ENCODE measurements at regions not wholly inside any gene's neighbourhood (a gene's known extent, or its start where the extent isn't known, plus 50 kb on each side); places are given as distances from the start of the nearest gene placed in this dataset.
"Not testable (repeated sequence)": the region's sequence is repeated elsewhere in the genome, so short reads cannot be mapped to it uniquely, and the experiment has no call there.

GRCh38 chr14:52122163-52122562 lies 53.3 kb upstream of the NID2 start:
- not testable (repeated sequence) for H3K56ac ChIP-seq (ENCODE audit: low read length); H3K9ac ChIP-seq (ENCODE audit: low read length); H2AK5ac ChIP-seq (ENCODE audit: low read length); H3K79me2 ChIP-seq (ENCODE audit: control insufficient read depth, insufficient read depth, low read length); H3K79me1 ChIP-seq (ENCODE audit: low read length); H3K23ac ChIP-seq (ENCODE audit: low read length); H3K4me2 ChIP-seq (ENCODE audit: low read length); DNase-seq; H4K5ac ChIP-seq (ENCODE audit: low read length); H3K18ac ChIP-seq (ENCODE audit: low read length); H3K4ac ChIP-seq (ENCODE audit: low read depth, low read length); H4K8ac ChIP-seq (ENCODE audit: low read depth, low read length); H2BK5ac ChIP-seq (ENCODE audit: low read length); H3K4me1 ChIP-seq (ENCODE audit: control insufficient read depth, low read depth, low read length); H3K36me3 ChIP-seq (ENCODE audit: control insufficient read depth, insufficient read depth, low read length); H2BK15ac ChIP-seq (replicated peaks; ENCODE audit: low read depth); H2BK120ac ChIP-seq (ENCODE audit: low read depth, low read length); H3K27me3 ChIP-seq (ENCODE audit: insufficient read depth, low read length, poor library complexity); H3K27ac ChIP-seq (ENCODE audit: low read depth, low read length); H3K4me3 ChIP-seq (ENCODE audit: low read length)
- WGBS (ENCODE audit: extremely low coverage, insufficient coverage, low lambda C conversion rate) = no CpG with 5 or more reads among the region's 25 CpGs

- Histone ChIP-seq H2AK5ac (ENCODE audit: low read length) (no peak overlapping the region), H3K4ac (ENCODE audit: low read depth, low read length) (no peak overlapping the region), H3K36me3 (ENCODE audit: control insufficient read depth, insufficient read depth, low read length) (no peaks in the 10 kb centered on the region), H3K9ac (ENCODE audit: low read length) (no peak overlapping the region), H3K79me2 (ENCODE audit: control insufficient read depth, insufficient read depth, low read length) (no peaks in the 10 kb centered on the region), H3K4me2 (ENCODE audit: low read length) (no peak overlapping the region), H2BK15ac (replicated peaks; ENCODE audit: low read depth) (no peak overlapping the region), H3K23ac (ENCODE audit: low read length) (no peak overlapping the region), H3K56ac (ENCODE audit: low read length) (no peak overlapping the region), H2BK120ac (ENCODE audit: low read depth, low read length) (no peak overlapping the region), H3K18ac (ENCODE audit: low read length) (no peak overlapping the region), H3K4me3 (ENCODE audit: low read length) (no peak overlapping the region), H3K27me3 (ENCODE audit: insufficient read depth, low read length, poor library complexity) (no peaks in the 10 kb centered on the region), H4K5ac (ENCODE audit: low read length) (no peak overlapping the region), H2BK5ac (ENCODE audit: low read length) (no peak overlapping the region), H3K4me1 (ENCODE audit: control insufficient read depth, low read depth, low read length) (no peaks in the 10 kb centered on the region), H3K79me1 (ENCODE audit: low read length) (no peaks in the 10 kb centered on the region), H3K27ac (ENCODE audit: low read depth, low read length) (no peak overlapping the region), H4K8ac (ENCODE audit: low read depth, low read length) (no peak overlapping the region)
- DNase-seq = no peak
- WGBS (ENCODE audit: extremely low coverage, insufficient coverage, low lambda C conversion rate) = no CpG with 5 or more reads among the region's 5 CpGs
Observed at GRCh38 chr14:52121441-52121840, 52.6 kb upstream of the NID2 start.

DNA sequence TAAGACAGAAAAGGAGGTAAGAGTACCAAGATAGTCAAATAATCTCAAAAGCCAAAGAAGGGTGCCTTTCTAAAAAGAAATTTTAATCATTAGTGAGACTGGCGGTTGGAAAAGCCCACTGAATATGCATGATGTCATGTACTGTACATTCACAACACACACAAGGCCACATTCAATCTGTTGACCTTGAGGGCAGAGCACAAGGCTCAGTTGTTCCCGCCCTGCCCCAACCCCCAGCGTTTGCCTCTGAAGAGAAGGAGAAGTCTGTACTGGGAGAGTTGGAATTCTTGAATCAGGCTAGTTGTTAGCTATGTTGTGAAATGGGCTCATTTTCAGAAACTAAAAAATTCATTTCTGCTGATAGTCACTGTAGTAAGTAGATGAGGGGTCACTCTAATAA lies 50.2 kb upstream of the NID2 start:
- H3K9ac ChIP-seq (ENCODE audit: low read length) = no peak overlapping the region
- no peak overlapping the region for H4K8ac ChIP-seq (ENCODE audit: low read depth, low read length)
- no CpG with 5 or more reads among the region's 3 CpGs for WGBS (ENCODE audit: extremely low coverage, insufficient coverage, low lambda C conversion rate)
- no peak overlapping the region for H3K4me2 ChIP-seq (ENCODE audit: low read length)
- H3K79me2 ChIP-seq (ENCODE audit: control insufficient read depth, insufficient read depth, low read length) = no peaks in the 10 kb centered on the region
- H3K27me3 ChIP-seq (ENCODE audit: insufficient read depth, low read length, poor library complexity) = no peaks in the 10 kb centered on the region
- no peaks in the 10 kb centered on the region for H3K4me1 ChIP-seq (ENCODE audit: control insufficient read depth, low read depth, low read length)
- H3K4ac ChIP-seq (ENCODE audit: low read depth, low read length) = no peak overlapping the region
- no peak overlapping the region for H3K27ac ChIP-seq (ENCODE audit: low read depth, low read length)
- no peak overlapping the region for H3K18ac ChIP-seq (ENCODE audit: low read length)
- no peak overlapping the region for H2BK5ac ChIP-seq (ENCODE audit: low read length)
- H2AK5ac ChIP-seq (ENCODE audit: low read length) = no peak overlapping the region
- H3K23ac ChIP-seq (ENCODE audit: low read length) = no peak overlapping the region
- H2BK120ac ChIP-seq (ENCODE audit: low read depth, low read length) = no peak overlapping the region
- H4K5ac ChIP-seq (ENCODE audit: low read length) = no peak overlapping the region
- no peak overlapping the region for H2BK15ac ChIP-seq (replicated peaks; ENCODE audit: low read depth)
- no peak for DNase-seq
- no peaks in the 10 kb centered on the region for H3K79me1 ChIP-seq (ENCODE audit: low read length)
- no peak overlapping the region for H3K56ac ChIP-seq (ENCODE audit: low read length)
- H3K4me3 ChIP-seq (ENCODE audit: low read length) = no peak overlapping the region
- H3K36me3 ChIP-seq (ENCODE audit: control insufficient read depth, insufficient read depth, low read length) = no peaks in the 10 kb centered on the region

Measured in mesendoderm (in vitro differentiated cells).